H1 (cell line): ENCODE measurements at regions not wholly inside any gene's neighbourhood (a gene's known extent, or its start where the extent isn't known, plus 50 kb on each side); places are given as distances from the start of the nearest gene placed in this dataset.

Source experiments
- BACH1 ChIP-seq: IDR thresholded peaks from 2 replicates; pipeline ENCODE4 v1.6.1; 2012; ENCODE audit warnings: low read length, improper control_type of control experiment
- CTCF ChIP-seq, 3 experiments: IDR thresholded peaks; 1 replicate in 2 of 3; 2 replicates in 1 of 3; pipeline versions ENCODE4 v1.5.1 to v1.6.1; 2011; ENCODE audit warnings: low read length in 3 of 3, mild to moderate bottlenecking in 3 of 3, inconsistent platforms in 2 of 3, low read depth in 1 of 3, moderate library complexity in 1 of 3; ENCODE audit not compliant: insufficient read depth in 1 of 3; ENCODE audit errors: control extremely low read depth in 1 of 3
- KDM1A ChIP-seq: fragments of 200-600, 300-600 bp; sonication (generic); IDR thresholded peaks from 2 replicates; pipeline ENCODE4 v1.7.1; 2016; ENCODE audit warnings: mild to moderate bottlenecking, low read length, borderline replicate concordance
- TAF1 ChIP-seq: IDR thresholded peaks from 2 replicates; pipeline ENCODE4 v1.6.1; 2011; ENCODE audit warnings: mild to moderate bottlenecking, low read depth, low read length

DNA sequence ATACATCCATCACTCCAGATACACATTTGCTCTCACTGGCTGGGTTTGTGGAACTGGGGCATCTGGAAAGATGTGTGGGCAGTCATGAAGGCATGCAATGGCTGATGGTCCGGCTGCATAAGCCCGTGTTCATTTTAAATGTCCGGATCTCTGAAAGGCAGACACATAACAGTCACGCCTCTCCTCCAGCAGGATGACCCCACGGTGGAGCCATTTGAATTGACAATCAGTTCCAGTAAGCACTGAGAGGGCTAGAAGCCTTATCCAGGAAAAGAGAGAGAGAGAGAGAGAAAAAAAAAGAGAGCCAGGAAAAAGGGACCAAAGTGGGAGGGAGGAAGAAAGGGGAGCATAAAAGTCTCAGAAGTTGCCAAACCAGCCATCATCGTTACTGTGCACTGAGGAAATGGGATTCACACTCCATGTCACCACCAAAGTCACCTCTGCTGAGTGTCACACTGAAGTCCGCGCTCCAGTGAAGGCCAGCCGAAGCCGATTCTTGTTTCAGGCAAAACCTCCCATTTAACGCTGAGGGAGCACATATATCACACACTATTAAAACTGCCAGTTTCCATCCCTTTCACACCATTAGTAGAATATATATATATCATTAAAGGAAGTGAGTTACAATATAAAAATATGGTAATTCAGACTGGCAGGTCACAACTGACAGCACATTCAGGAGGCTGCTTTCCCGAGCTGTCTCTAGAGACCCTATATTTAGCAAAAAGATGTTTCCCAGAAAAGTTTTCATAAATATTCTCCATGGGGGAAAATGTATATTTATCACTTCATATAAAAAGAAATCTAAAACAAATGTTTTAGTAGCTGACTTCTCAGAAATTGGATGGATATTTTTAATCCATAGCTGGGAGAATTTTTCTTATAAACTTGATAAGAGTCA lies 142.0 kb downstream of the ACTR3 start:
- no peak for TF ChIP-seq TAF1
- TF ChIP-seq BACH1, result no peak
- no peak for TF ChIP-seq CTCF (IDR thresholded peaks at IDR 0.05; ENCODE audit: control extremely low read depth in 1 of 3, insufficient read depth in 1 of 3, low read depth in 1 of 3, low read length in 3 of 3)
- no peak for TF ChIP-seq KDM1A
